Gastroesophageal sphincter (tissue), 3 donors: ENCODE measurements at regions not wholly inside any gene's neighbourhood (a gene's known extent, or its start where the extent isn't known, plus 50 kb on each side); places are given as distances from the start of the nearest gene placed in this dataset.

Experiments used
- CTCF ChIP-seq, 4 experiments: fragments of 200-600 bp in 2 of 4; fragments of 450-650 bp in 2 of 4; sonication (generic) in 1 of 4; IDR thresholded peaks; one replicate each; pipeline ENCODE4 v1.5.1; 2017 to 2019; ENCODE audit warnings: antibody characterized with exemption in 4 of 4, mild to moderate bottlenecking in 2 of 4, moderate library complexity in 2 of 4
- EP300 ChIP-seq: sonication (generic); formaldehyde crosslinking; IDR thresholded peaks from one replicate; pipeline ENCODE4 v1.6.1; 2017; ENCODE audit warnings: antibody characterized with exemption, mild to moderate bottlenecking

GRCh38 chr5:166582416-166582815, 1709.0 kb upstream of the WWC1 start:
- no peak for TF ChIP-seq CTCF (IDR thresholded peaks at IDR 0.05)
- TF ChIP-seq EP300: no peak
